ENCODE measurements at regions not wholly inside any gene's neighbourhood (a gene's known extent, or its start where the extent isn't known, plus 50 kb on each side); places are given as distances from the start of the nearest gene placed in this dataset.

- no peak for TF ChIP-seq CTCF (IDR thresholded peaks at IDR 0.05)
- TF ChIP-seq POLR2AphosphoS5 (IDR thresholded peaks at IDR 0.05; ENCODE audit: low read depth, low read length) = no peak
- TF ChIP-seq REST (IDR thresholded peaks at IDR 0.05; ENCODE audit: insufficient read depth in 1 of 2, low read depth in 2 of 2, low read length in 1 of 2) = no peak
- TF ChIP-seq TCF7L2 (IDR thresholded peaks at IDR 0.05; ENCODE audit: low read depth, low read length) = no peak
- no peak for TF ChIP-seq SIN3A (IDR thresholded peaks at IDR 0.05; ENCODE audit: borderline replicate concordance, insufficient read depth, low read depth, low read length)
Observed at GRCh38 chr1:163771637-163772036, 449.9 kb downstream of the NUF2 start.
